VCaP (cell line): ENCODE measurements at regions not wholly inside any gene's neighbourhood (a gene's known extent, or its start where the extent isn't known, plus 50 kb on each side); places are given as distances from the start of the nearest gene placed in this dataset.
"Not testable (repeated sequence)": the region's sequence is repeated elsewhere in the genome, so short reads cannot be mapped to it uniquely, and the experiment has no call there.

Source experiments
- H3K27ac ChIP-seq: fragments of 450-650 bp; 2 replicates; pipeline ENCODE4 v1.5.1; 2017
- CTCF ChIP-seq: fragments of 450-650 bp; conservative IDR thresholded peaks from 2 replicates; pipeline ENCODE4 v1.5.1; 2017; ENCODE audit warnings: mild to moderate bottlenecking, moderate library complexity

- no peak overlapping the region for H3K27ac ChIP-seq
- no peak for TF ChIP-seq CTCF
These were observed 1071.6 kb downstream of the PLOD2 start for GRCh38 chr3:145089337-145089736.

- H3K27ac ChIP-seq, result no peak overlapping the region
- TF ChIP-seq CTCF, result no peak
These were observed 1066.5 kb downstream of the PLOD2 start for GRCh38 chr3:145094355-145094941.

DNA sequence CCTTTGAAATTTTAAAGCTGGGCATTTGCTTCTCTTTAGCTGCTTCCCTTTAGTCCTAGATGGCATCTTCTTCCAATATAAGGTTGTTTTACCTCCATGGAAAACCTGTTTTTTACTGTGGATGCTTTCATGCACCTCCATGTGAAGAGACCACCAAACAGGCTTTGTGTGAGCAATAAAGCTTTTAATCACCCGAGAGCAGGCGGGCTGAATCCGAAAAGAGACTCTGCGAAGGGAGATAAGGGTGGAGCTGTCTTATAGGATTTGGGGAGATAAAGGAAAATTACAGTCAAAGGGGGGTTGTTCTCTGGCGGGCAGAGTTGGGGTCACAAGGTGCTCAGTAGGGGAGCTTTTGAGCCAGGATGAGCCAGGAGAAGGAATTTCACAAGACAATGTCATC, 1049.8 kb downstream of the PLOD2 start:
- H3K27ac ChIP-seq, result not testable (repeated sequence)

- H3K27ac ChIP-seq, result no peak overlapping the region
- no peak for TF ChIP-seq CTCF
These were observed 1044.2 kb downstream of the PLOD2 start for GRCh38 chr3:145116769-145117168.

DNA sequence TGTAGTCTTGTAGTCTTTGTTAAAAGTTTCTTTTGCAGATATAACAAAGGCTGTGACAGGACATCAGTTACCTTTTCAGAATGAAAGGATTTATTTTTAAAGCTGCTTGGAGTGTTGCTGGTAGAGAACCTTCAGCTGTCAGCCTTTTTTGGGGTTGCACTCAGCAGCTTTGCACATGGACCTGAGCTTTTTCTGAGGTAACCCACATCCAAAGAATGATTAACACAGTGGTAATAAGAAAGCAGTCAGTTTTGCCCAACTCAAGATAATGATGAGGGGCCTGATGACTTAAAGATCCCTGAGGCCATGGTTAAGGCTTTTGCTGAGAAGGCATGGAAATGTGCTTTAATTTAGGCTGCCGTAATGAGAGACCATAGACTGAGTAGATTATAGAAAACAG, 1042.7 kb downstream of the PLOD2 start:
- TF ChIP-seq CTCF, result no peak
- H3K27ac ChIP-seq, result no peak overlapping the region

DNA sequence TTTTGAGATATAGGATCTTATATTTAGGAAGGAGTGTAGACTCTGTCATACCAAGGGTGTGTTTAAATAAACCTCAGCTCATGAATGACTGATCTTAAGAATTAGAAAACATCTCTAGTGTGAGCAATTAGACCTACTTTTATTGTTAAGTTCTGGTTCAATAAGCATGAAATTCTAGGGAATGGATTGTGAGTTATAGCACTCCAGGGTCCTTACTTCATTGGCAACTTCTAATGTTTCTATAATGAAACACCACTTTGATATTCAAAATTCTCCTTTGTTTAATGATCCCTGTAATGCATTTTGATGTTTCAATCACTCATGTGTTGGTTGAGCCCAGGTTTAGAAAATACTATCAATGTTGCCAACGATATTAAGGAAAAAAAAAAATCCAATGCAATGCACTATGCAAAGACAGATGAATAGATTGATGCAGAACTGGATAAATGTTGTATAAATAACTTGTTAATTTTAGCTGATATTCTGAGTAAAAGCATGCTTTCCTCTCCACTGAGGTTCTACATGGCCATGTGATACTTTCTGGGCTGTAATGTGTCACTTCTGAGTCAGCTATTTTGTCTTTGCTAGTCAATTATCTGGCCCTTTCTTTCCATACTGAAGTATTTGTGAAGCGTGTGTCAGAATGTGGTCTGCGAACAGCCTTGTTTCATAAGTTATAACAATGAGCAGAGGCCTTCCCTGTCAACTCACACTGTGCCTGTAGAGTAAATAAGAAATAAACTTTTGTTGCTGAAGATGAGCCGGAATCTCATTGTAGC, 1035.9 kb downstream of the PLOD2 start:
- TF ChIP-seq CTCF, result no peak
- no peak overlapping the region for H3K27ac ChIP-seq

DNA sequence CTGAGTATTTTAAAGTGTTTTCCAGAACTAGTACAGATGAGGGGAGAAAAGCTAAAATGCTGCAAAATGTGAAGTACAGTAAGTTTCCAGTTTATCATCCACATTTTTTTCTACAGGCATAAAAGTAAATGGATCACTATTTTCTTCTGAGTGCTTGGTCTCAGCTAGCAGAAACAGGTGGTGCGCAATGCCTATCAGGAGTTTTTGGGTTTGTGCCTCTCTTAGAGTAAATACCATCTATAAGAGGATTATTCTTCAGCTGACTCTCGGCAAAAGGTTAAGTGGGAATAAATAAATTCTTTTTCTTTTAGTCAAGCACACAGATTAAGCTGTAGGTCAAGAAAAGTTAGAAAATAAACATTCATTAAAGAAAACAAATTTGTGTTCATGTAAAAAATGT, 1027.7 kb downstream of the PLOD2 start:
- H3K27ac ChIP-seq, result no peak overlapping the region
- TF ChIP-seq CTCF, result no peak

DNA sequence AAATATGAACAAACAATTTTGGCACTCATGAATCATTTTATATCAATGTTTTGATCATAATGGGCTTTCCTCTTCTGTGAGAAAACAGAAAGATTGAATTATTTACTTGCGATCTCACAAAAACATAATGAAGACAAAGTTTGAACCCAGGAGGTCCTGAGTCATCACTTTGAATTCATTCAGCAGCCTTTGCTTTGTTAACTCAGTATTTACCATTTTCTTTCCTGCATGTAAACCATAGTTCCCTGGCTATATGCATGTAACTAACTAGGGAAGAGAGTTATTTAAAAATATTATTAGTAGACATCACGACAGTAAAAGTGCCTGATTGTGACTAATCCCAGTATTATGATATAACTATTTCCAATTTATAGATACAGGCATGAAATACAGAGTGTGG, 1026.2 kb downstream of the PLOD2 start:
- TF ChIP-seq CTCF, result no peak
- H3K27ac ChIP-seq, result no peak overlapping the region
